ENCODE measurements at regions not wholly inside any gene's neighbourhood (a gene's known extent, or its start where the extent isn't known, plus 50 kb on each side); places are given as distances from the start of the nearest gene placed in this dataset.
"Not testable (repeated sequence)": the region's sequence is repeated elsewhere in the genome, so short reads cannot be mapped to it uniquely, and the experiment has no call there.

GRCh38 chr3:106820726-106821362, 556.4 kb upstream of the CCDC54 start:
- DNase-seq (ENCODE audit: low read depth), result no peak

- no peak for DNase-seq (ENCODE audit: low read depth)
Observed at GRCh38 chr3:106821801-106822200, 555.4 kb upstream of the CCDC54 start.

GRCh38 chr3:106822204-106822603, 555.0 kb upstream of the CCDC54 start:
- DNase-seq (ENCODE audit: low read depth), result no peak

GRCh38 chr3:106823701-106824100, 553.5 kb upstream of the CCDC54 start:
- DNase-seq (ENCODE audit: low read depth), result no peak

- no peak for DNase-seq (ENCODE audit: low read depth)
Observed at GRCh38 chr3:106824856-106825255, 552.4 kb upstream of the CCDC54 start.

- DNase-seq (ENCODE audit: low read depth), result peak; percentile 31
Observed at GRCh38 chr3:106825962-106826605, 551.2 kb upstream of the CCDC54 start.

- no peak for DNase-seq (ENCODE audit: low read depth)
Observed at GRCh38 chr3:106826791-106827311, 550.4 kb upstream of the CCDC54 start.

- DNase-seq (ENCODE audit: low read depth), result no peak
Observed at GRCh38 chr3:106827515-106828213, 549.6 kb upstream of the CCDC54 start.

GRCh38 chr3:106829206-106829605, 548.0 kb upstream of the CCDC54 start:
- DNase-seq (ENCODE audit: low read depth), result no peak

- DNase-seq (ENCODE audit: low read depth), result no peak
Observed at GRCh38 chr3:106830334-106830733, 546.9 kb upstream of the CCDC54 start.

- no peak for DNase-seq (ENCODE audit: low read depth)
Observed at GRCh38 chr3:106836906-106837305, 540.3 kb upstream of the CCDC54 start.

GRCh38 chr3:106837616-106838015, 539.6 kb upstream of the CCDC54 start:
- no peak for DNase-seq (ENCODE audit: low read depth)

- no peak for DNase-seq (ENCODE audit: low read depth)
Observed at GRCh38 chr3:106839576-106840280, 537.5 kb upstream of the CCDC54 start.

GRCh38 chr3:106840319-106840718, 536.9 kb upstream of the CCDC54 start:
- no peak for DNase-seq (ENCODE audit: low read depth)

- DNase-seq (ENCODE audit: low read depth), result no peak
Observed at GRCh38 chr3:106842151-106842550, 535.1 kb upstream of the CCDC54 start.

- DNase-seq (ENCODE audit: low read depth), result no peak
Observed at GRCh38 chr3:106844638-106845037, 532.6 kb upstream of the CCDC54 start.

- no peak for DNase-seq (ENCODE audit: low read depth)
Observed at GRCh38 chr3:106848099-106848498, 529.1 kb upstream of the CCDC54 start.

GRCh38 chr3:106850437-106850836, 526.8 kb upstream of the CCDC54 start:
- DNase-seq (ENCODE audit: low read depth), result peak; percentile 36

GRCh38 chr3:106858321-106858720, 518.9 kb upstream of the CCDC54 start:
- DNase-seq (ENCODE audit: low read depth), result not testable (repeated sequence)

- peak; percentile 20 for DNase-seq (ENCODE audit: low read depth)
Observed at GRCh38 chr3:106860182-106860581, 517.1 kb upstream of the CCDC54 start.

GRCh38 chr3:106862067-106862466, 515.2 kb upstream of the CCDC54 start:
- DNase-seq (ENCODE audit: low read depth), result peak; percentile 36

- DNase-seq (ENCODE audit: low read depth), result no peak
Observed at GRCh38 chr3:106877627-106878026, 499.6 kb upstream of the CCDC54 start.
